BLaER1 (cell line): ENCODE measurements at regions not wholly inside any gene's neighbourhood (a gene's known extent, or its start where the extent isn't known, plus 50 kb on each side); places are given as distances from the start of the nearest gene placed in this dataset.

ENCODE experiments used
- H3K27ac ChIP-seq: shearing (Covaris generic); formaldehyde crosslinking; 2 replicates; pipeline ENCODE4 v1.8.1; 2022
- H3K27me3 ChIP-seq: shearing (Covaris generic); formaldehyde crosslinking; 2 replicates; pipeline ENCODE4 v1.8.1; 2022
- H3K36me3 ChIP-seq: shearing (Covaris generic); formaldehyde crosslinking; 2 replicates; pipeline ENCODE4 v1.8.1; 2022
- H3K4me1 ChIP-seq: shearing (Covaris generic); formaldehyde crosslinking; 2 replicates; pipeline ENCODE4 v1.8.1; 2022
- H3K4me2 ChIP-seq: shearing (Covaris generic); formaldehyde crosslinking; 2 replicates; pipeline ENCODE4 v1.8.1; 2022
- H3K4me3 ChIP-seq: shearing (Covaris generic); formaldehyde crosslinking; 2 replicates; pipeline ENCODE4 v1.8.1; 2022
- H3K9ac ChIP-seq: shearing (Covaris generic); formaldehyde crosslinking; 2 replicates; pipeline ENCODE4 v1.8.1; 2022
- H3K9me3 ChIP-seq: shearing (Covaris generic); formaldehyde crosslinking; 2 replicates; pipeline ENCODE4 v1.8.1; 2022
- H4K20me1 ChIP-seq: shearing (Covaris generic); formaldehyde crosslinking; 2 replicates; pipeline ENCODE4 v1.8.1; 2022
- Cebpa-rat ChIP-seq: shearing (Covaris generic); IDR thresholded peaks from 2 replicates; pipeline ENCODE4 v1.8.1; 2022

DNA sequence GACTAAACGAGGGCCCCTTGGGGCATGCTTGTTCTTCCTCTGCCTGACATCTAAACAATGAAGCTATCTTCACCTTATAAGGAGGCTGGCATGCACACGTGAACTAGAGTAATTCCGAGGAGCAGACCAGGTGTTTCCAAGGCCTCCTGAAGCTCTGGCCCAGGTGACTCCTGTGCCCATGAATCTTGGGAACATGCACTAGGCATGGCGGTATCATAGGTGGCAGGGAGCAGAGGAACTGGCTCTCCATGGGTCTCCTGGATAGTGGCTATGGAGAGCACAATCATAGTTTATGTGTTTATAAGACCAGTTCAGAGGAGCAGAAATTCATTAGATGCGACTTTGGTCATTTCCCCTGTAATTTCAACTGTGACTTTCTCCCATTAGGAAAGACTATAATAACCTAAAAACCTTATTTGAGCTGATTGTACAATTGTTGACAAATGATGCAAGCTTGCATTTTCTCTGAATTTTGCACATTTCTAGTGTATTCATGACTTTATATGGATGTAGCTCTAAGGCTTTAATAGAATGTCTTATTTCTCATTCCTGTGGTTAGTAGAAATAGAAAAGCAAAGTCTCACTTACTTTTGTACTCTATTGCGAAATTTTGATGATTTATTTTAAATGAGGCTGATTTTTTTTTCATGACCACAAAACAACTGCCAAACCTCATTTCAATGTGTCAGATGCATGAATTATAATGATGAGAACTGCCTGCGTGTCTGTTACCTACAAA, 135.3 kb upstream of the RPS23 start:
- Histone ChIP-seq H3K27ac (no peak overlapping the region), H3K4me2 (no peak overlapping the region), H3K9ac (no peak overlapping the region), H3K4me3 (no peak overlapping the region), H4K20me1 (no peaks in the 10 kb centered on the region), H3K36me3 (no peaks in the 10 kb centered on the region), H3K4me1 (peaks cover 3% of the 10 kb centered on the region), H3K9me3 (no peaks in the 10 kb centered on the region), H3K27me3 (no peaks in the 10 kb centered on the region)
- 0 out of 2 replicates have a peak, but pooled peaks have one; percentile 10 for TF ChIP-seq Cebpa-rat

GRCh38 chr5:82408033-82408432, 129.9 kb upstream of the RPS23 start:
- TF ChIP-seq Cebpa-rat, result no peak
- Histone ChIP-seq H3K27ac (no peak overlapping the region), H3K9me3 (peaks cover 11% of the 10 kb centered on the region), H3K4me3 (no peak overlapping the region), H3K4me1 (peaks cover 19% of the 10 kb centered on the region), H3K36me3 (no peaks in the 10 kb centered on the region), H4K20me1 (no peaks in the 10 kb centered on the region), H3K27me3 (no peaks in the 10 kb centered on the region), H3K9ac (no peak overlapping the region), H3K4me2 (peak overlapping the region; percentile 31; the same call in 1 of the 2 replicates)

DNA sequence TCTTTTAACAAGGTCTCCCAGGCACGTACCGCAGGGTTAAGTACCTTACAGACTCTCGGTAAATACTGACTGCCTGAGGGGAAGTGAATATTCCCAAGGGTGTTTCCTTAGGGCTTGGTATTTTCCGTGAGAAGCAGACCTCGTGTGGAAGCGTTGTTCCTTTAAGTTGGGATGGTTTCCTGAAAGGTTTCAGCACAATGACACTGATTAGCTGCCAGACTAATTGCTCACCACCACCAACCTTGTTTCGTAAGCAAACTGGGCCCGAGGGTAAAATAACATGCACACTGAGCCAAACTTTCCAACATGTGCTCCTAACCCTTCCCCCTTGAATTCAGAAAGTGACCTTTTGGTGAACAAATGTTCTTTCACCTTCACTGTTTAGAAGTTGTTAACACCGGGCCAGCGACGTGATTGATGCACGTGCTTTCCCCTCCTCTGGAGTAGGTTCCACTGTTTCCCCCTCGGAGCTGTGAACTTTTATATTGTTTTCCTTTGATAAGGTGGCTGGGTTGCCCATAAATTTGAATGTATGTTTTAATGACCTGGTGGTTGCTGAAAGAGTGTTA, 128.1 kb upstream of the RPS23 start:
- peaks cover 11% of the 10 kb centered on the region for H3K9me3 ChIP-seq
- no peak overlapping the region for H3K9ac ChIP-seq
- no peaks in the 10 kb centered on the region for H4K20me1 ChIP-seq
- H3K4me3 ChIP-seq, result no peak overlapping the region
- peak overlapping the region; percentile 17; the same call in 1 of the 2 replicates for H3K4me2 ChIP-seq
- H3K27me3 ChIP-seq, result no peaks in the 10 kb centered on the region; the same call in 1 of the 2 replicates
- no peaks in the 10 kb centered on the region for H3K36me3 ChIP-seq
- H3K27ac ChIP-seq, result no peak overlapping the region
- no peak for TF ChIP-seq Cebpa-rat
- peaks cover 19% of the 10 kb centered on the region for H3K4me1 ChIP-seq

GRCh38 chr5:82405618-82406204, 127.6 kb upstream of the RPS23 start:
- H3K36me3 ChIP-seq, result no peaks in the 10 kb centered on the region
- TF ChIP-seq Cebpa-rat, result no peak
- H3K9me3 ChIP-seq, result peaks cover 11% of the 10 kb centered on the region
- H4K20me1 ChIP-seq, result no peaks in the 10 kb centered on the region
- peaks cover 19% of the 10 kb centered on the region for H3K4me1 ChIP-seq
- no peak overlapping the region for H3K4me3 ChIP-seq
- peak overlapping the region; percentile 33 for H3K4me2 ChIP-seq
- no peak overlapping the region for H3K27ac ChIP-seq
- no peak overlapping the region for H3K9ac ChIP-seq
- H3K27me3 ChIP-seq, result no peaks in the 10 kb centered on the region; the same call in 1 of the 2 replicates

DNA sequence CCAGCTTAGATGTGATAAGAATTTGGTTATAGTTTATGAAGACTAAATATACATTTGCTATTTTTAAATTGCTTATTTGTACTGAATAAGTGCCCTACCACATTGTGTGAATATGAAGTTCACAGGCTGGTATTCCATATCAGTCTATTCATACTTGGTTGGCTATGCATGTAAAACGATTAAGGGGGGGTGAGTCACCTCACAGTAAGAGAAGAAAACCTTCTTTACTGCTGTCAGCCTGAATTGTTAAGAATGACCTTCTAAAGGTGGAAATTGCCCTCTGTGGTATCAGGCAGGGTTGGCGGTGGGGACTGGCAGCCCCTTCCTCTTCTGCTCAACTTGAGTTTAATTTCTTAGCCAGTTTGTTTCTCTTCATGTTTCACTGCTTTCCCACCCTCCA, 127.0 kb upstream of the RPS23 start:
- Histone ChIP-seq H3K36me3 (no peaks in the 10 kb centered on the region), H3K27ac (no peak overlapping the region), H3K4me2 (peak overlapping the region; percentile 33), H3K4me3 (no peak overlapping the region), H3K9ac (no peak overlapping the region), H3K9me3 (peaks cover 11% of the 10 kb centered on the region), H3K4me1 (peaks cover 19% of the 10 kb centered on the region), H4K20me1 (no peaks in the 10 kb centered on the region), H3K27me3 (no peaks in the 10 kb centered on the region; the same call in 1 of the 2 replicates)
- no peak for TF ChIP-seq Cebpa-rat

DNA sequence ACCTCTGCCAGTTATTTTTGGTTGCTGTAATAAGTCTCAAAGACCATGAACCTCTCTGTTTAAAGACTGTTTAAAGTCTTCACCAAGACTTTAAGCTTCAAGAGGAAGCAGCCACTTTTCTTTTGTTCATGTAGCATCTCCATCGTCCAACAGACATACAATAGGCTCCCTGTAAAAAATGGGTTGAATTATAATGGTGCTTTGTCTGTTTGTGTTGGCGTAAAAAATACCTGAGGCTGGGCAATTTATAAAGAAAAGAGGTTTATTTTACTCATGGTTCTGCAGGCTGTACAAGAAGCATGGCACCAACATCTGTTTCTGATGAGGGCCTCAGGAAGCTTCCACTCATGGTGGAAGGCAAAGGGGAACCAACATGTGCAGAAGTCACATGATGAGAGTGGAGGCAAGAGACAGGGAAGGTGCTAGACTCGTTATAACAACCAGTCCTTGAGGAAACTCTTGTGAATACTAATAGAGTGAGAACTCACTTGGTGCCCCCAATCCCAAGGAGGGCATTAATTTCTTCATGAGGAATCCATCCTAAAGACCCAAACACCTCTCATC, 126.3 kb upstream of the RPS23 start:
- no peak overlapping the region for H3K4me2 ChIP-seq
- no peak overlapping the region for H3K27ac ChIP-seq

DNA sequence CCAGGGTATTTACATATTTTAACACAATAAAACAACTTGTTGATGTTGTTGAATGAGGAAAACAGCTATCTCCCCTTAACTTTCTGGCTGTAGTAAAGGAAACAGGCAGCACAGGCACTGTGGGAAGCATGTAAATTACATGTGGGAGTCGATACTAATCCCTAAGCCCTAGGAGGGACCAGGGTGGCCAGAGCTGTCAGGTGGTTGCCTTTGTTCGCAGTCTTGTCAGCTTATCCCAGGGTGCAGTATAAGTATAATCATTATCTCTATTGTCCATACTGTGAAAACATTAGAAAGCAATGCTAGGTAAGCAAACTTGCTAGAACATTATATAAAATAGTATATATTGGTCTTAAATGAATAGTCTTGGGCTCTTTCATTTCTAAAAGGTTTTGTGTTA, 125.6 kb upstream of the RPS23 start:
- no peak overlapping the region for H3K4me3 ChIP-seq
- H3K4me1 ChIP-seq, result peaks cover 18% of the 10 kb centered on the region
- no peak overlapping the region for H3K4me2 ChIP-seq
- peaks cover 11% of the 10 kb centered on the region for H3K9me3 ChIP-seq
- H3K27me3 ChIP-seq, result no peaks in the 10 kb centered on the region; the same call in 1 of the 2 replicates
- no peak overlapping the region for H3K27ac ChIP-seq
- no peak for TF ChIP-seq Cebpa-rat
- H4K20me1 ChIP-seq, result no peaks in the 10 kb centered on the region
- H3K36me3 ChIP-seq, result no peaks in the 10 kb centered on the region
- no peak overlapping the region for H3K9ac ChIP-seq

More for the DNA sequence above, 126.3 kb upstream of the RPS23 start:
- no peaks in the 10 kb centered on the region; the same call in 1 of the 2 replicates for H3K27me3 ChIP-seq
- H3K9me3 ChIP-seq, result peaks cover 11% of the 10 kb centered on the region
- H3K4me3 ChIP-seq, result no peak overlapping the region
- no peak for TF ChIP-seq Cebpa-rat
- H4K20me1 ChIP-seq, result no peaks in the 10 kb centered on the region
- peaks cover 19% of the 10 kb centered on the region for H3K4me1 ChIP-seq
- H3K9ac ChIP-seq, result no peak overlapping the region
- no peaks in the 10 kb centered on the region for H3K36me3 ChIP-seq

DNA sequence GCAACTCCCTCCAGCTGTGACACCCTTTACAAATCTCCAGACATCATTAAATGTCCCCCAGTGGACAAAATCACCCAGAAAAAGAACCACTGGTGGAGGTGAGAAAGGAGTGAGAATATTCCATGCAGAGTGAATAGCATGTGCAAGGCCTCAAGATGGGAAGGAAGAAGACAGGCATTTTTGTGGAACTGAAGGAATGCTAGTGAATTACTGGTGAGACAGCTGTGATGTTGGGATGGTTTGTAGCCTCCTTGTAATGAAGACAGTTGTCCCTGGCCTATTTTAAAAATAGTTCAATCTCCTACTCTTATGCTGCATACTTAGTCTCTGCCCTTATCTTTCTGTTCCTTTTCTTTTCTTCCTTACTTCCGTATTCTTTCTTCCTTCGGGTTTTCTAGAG, 124.9 kb upstream of the RPS23 start:
- H3K9me3 ChIP-seq, result peaks cover 11% of the 10 kb centered on the region
- no peak overlapping the region for H3K9ac ChIP-seq
- no peaks in the 10 kb centered on the region for H4K20me1 ChIP-seq
- no peaks in the 10 kb centered on the region; the same call in 1 of the 2 replicates for H3K27me3 ChIP-seq
- TF ChIP-seq Cebpa-rat, result no peak
- no peak overlapping the region for H3K4me2 ChIP-seq
- H3K36me3 ChIP-seq, result no peaks in the 10 kb centered on the region
- H3K4me1 ChIP-seq, result peaks cover 11% of the 10 kb centered on the region
- no peak overlapping the region for H3K27ac ChIP-seq
- H3K4me3 ChIP-seq, result no peak overlapping the region

DNA sequence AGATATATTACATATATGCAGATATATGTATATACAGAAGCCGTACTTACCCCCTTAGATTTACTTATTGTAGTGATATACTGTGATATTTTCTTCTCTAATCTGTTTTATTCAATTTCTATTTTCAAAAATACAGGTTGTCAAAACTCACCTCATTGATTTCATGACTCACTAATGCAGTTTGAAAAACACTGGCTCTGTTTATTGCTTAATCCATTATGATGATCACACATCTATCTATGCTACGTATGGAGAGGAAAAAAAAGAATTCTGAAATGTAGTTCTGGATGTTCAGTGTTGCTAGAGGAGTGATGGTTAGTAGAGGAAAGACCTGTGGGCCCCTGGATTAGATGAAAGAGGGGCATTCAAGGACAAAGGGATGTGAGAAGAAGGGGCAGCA, 121.0 kb upstream of the RPS23 start:
- Histone ChIP-seq H3K4me3 (no peak overlapping the region), H3K9ac (no peak overlapping the region), H3K9me3 (peaks cover 4% of the 10 kb centered on the region), H3K4me1 (no peaks in the 10 kb centered on the region), H4K20me1 (no peaks in the 10 kb centered on the region), H3K27me3 (no peaks in the 10 kb centered on the region; the same call in 1 of the 2 replicates), H3K36me3 (no peaks in the 10 kb centered on the region), H3K27ac (no peak overlapping the region), H3K4me2 (no peak overlapping the region)
- TF ChIP-seq Cebpa-rat, result no peak
